Body of pancreas (tissue), 4 donors: ENCODE measurements at regions not wholly inside any gene's neighbourhood (a gene's known extent, or its start where the extent isn't known, plus 50 kb on each side); places are given as distances from the start of the nearest gene placed in this dataset.

Source experiments
- ATAC-seq: fragments of 150-250 bp; one replicate; pipeline ENCODE4 v1.9.1; 2016
- DNase-seq, 4 donors: peaks; one replicate each; pipeline ENCODE4 v3.0.0-alpha.2; 2019
- H3K27ac ChIP-seq, 4 donors: fragments of 200-600 bp; sonication (generic); 1 replicate in 3 of 4; 2 replicates in 1 of 4; pipeline versions ENCODE4 v1.5.1 to v1.6.1; 2016 to 2019; ENCODE audit warnings: mild to moderate bottlenecking in 1 of 4, mixed read lengths in 1 of 4, moderate library complexity in 1 of 4
- H3K27me3 ChIP-seq, 2 donors: fragments of 200-600 bp; sonication (generic); one replicate each; pipeline ENCODE4 v1.6.0; 2016; ENCODE audit warnings: mild to moderate bottlenecking in 1 of 2
- H3K36me3 ChIP-seq, 2 donors: fragments of 200-600 bp; sonication (generic); replicated peaks in 1 of 2; 2 replicates each; pipeline ENCODE4 v1.5.1; 2016; ENCODE audit warnings: low read depth in 2 of 2; ENCODE audit not compliant: insufficient read depth in 1 of 2
- H3K4me1 ChIP-seq: fragments of 200-600 bp; sonication (generic); one replicate; pipeline ENCODE4 v1.6.0; 2016
- H3K4me3 ChIP-seq, 2 donors: fragments of 200-600 bp; sonication (generic); 1 replicate in 1 of 2; 2 replicates in 1 of 2; pipeline ENCODE4 v1.5.1; 2016 to 2019
- H3K9me3 ChIP-seq, 3 donors: fragments of 200-600 bp; sonication (generic); 1 replicate in 2 of 3; 2 replicates in 1 of 3; pipeline ENCODE4 v1.5.1; 2016
- CTCF ChIP-seq, 7 experiments: fragments of 450-650 bp in 4 of 7; fragments of 200-600 bp in 3 of 7; sonication (generic) in 3 of 7; IDR thresholded peaks; one replicate each; pipeline ENCODE4 v1.5.1; 2016 to 2019; ENCODE audit warnings: antibody characterized with exemption in 7 of 7
- POLR2A ChIP-seq, 3 donors: fragments of 450-650 bp; IDR thresholded peaks; one replicate each; pipeline ENCODE4 v1.6.1; 2016; ENCODE audit warnings: antibody characterized with exemption in 3 of 3, mild to moderate bottlenecking in 2 of 3
- WGBS, 2 donors: methylation state at CpG; one replicate each; pipeline ENCODE4 v1.1.5; 2017; 5-methylcytosine and 5-hydroxymethylcytosine counted together
- intact Hi-C: fragments of 100-400 bp; cut with DNase I; formaldehyde crosslinking; loops from one replicate; pipeline ENCODE4 v1.15.1; 2023

GRCh38 chr1:192862271-192862670 is 53.4 kb downstream of the RGS2 start:
- 33 to 38% methylated on average over 1 of the region's 1 CpG for WGBS, 2 donors
- Histone ChIP-seq H3K36me3 (no peaks in the 10 kb centered on the region), H3K4me1 (peaks cover 43% of the 10 kb centered on the region), H3K4me3 (no peak overlapping the region), H3K27ac (peak overlapping the region in 2 of 4 donors; percentile 77 to 78), H3K27me3 (no peaks in the 10 kb centered on the region), H3K9me3 (no peaks in the 10 kb centered on the region)
- no peak for DNase-seq
- intact Hi-C loops = no loop called here
- no peak for TF ChIP-seq CTCF (IDR thresholded peaks at IDR 0.05)
- TF ChIP-seq POLR2A (IDR thresholded peaks at IDR 0.05) = no peak
- ATAC-seq = no peak

GRCh38 chr1:192866241-192866868 is 57.5 kb downstream of the RGS2 start:
- H3K27me3 ChIP-seq = no peaks in the 10 kb centered on the region
- DNase-seq = no peak
- H3K4me3 ChIP-seq = no peak overlapping the region
- H3K36me3 ChIP-seq = no peaks in the 10 kb centered on the region
- no peak for ATAC-seq
- no peak for TF ChIP-seq CTCF (IDR thresholded peaks at IDR 0.05)
- TF ChIP-seq POLR2A (IDR thresholded peaks at IDR 0.05) = no peak
- 16 to 24% methylated on average over 5 of the region's 5 CpGs for WGBS, 2 donors
- H3K27ac ChIP-seq = peak overlapping the region in 2 of 4 donors; percentile 23 to 36
- no peaks in the 10 kb centered on the region for H3K9me3 ChIP-seq
- H3K4me1 ChIP-seq = peaks cover 27% of the 10 kb centered on the region
- intact Hi-C loops = no loop called here

GRCh38 chr1:192867180-192867579 is 58.3 kb downstream of the RGS2 start:
- WGBS, 2 donors = 86 to 87% methylated on average over 4 of the region's 4 CpGs
- Histone ChIP-seq H3K27me3 (no peaks in the 10 kb centered on the region), H3K9me3 (no peaks in the 10 kb centered on the region), H3K36me3 (no peaks in the 10 kb centered on the region), H3K4me3 (no peak overlapping the region), H3K27ac (no peak overlapping the region), H3K4me1 (peaks cover 20% of the 10 kb centered on the region)
- DNase-seq = no peak
- intact Hi-C loops = no loop called here
- no peak for ATAC-seq
- TF ChIP-seq CTCF (IDR thresholded peaks at IDR 0.05) (no peak), POLR2A (IDR thresholded peaks at IDR 0.05) (no peak)

- Histone ChIP-seq H3K36me3 (no peaks in the 10 kb centered on the region), H3K27me3 (no peaks in the 10 kb centered on the region), H3K9me3 (no peaks in the 10 kb centered on the region), H3K27ac (no peak overlapping the region), H3K4me1 (peaks cover 10% of the 10 kb centered on the region), H3K4me3 (no peak overlapping the region)
- ATAC-seq (no peak), DNase-seq (no peak)
- TF ChIP-seq POLR2A (IDR thresholded peaks at IDR 0.05) = no peak
- TF ChIP-seq CTCF (IDR thresholded peaks at IDR 0.05) = no peak
- intact Hi-C loops = no loop called here
- WGBS, 2 donors = 67 to 70% methylated on average over 4 of the region's 4 CpGs
Measured at GRCh38 chr1:192869308-192869940, 60.6 kb downstream of the RGS2 start.

GRCh38 chr1:192872010-192872409 is 63.2 kb downstream of the RGS2 start:
- H3K27ac ChIP-seq = no peak overlapping the region
- no peak for ATAC-seq
- H3K36me3 ChIP-seq = no peaks in the 10 kb centered on the region
- intact Hi-C loops = no loop called here
- no peak for DNase-seq
- no peaks in the 10 kb centered on the region for H3K9me3 ChIP-seq
- H3K4me3 ChIP-seq = no peak overlapping the region
- 47 to 54% methylated on average over 3 of the region's 3 CpGs for WGBS, 2 donors
- peaks cover 6% of the 10 kb centered on the region for H3K4me1 ChIP-seq
- no peaks in the 10 kb centered on the region for H3K27me3 ChIP-seq
- TF ChIP-seq CTCF (IDR thresholded peaks at IDR 0.05) = no peak
